Neural cell (in vitro differentiated cells): ENCODE measurements at regions not wholly inside any gene's neighbourhood (a gene's known extent, or its start where the extent isn't known, plus 50 kb on each side); places are given as distances from the start of the nearest gene placed in this dataset.

Source experiments
- CTCF ChIP-seq: fragments of 450-650 bp; IDR thresholded peaks from 2 replicates; pipeline ENCODE4 v1.5.1; 2014; ENCODE audit warnings: antibody characterized with exemption, mild to moderate bottlenecking, moderate library complexity; ENCODE audit not compliant: poor library complexity, severe bottlenecking
- EP300 ChIP-seq: fragments of 450-650 bp; conservative IDR thresholded peaks from 2 replicates; pipeline ENCODE4 v1.6.1; 2014; ENCODE audit warnings: antibody characterized with exemption, mild to moderate bottlenecking, moderate library complexity; ENCODE audit not compliant: poor library complexity, severe bottlenecking
- EZH2 ChIP-seq: fragments of 200-600, 300-800 bp; shearing (Covaris generic), sonication (generic); IDR thresholded peaks from 2 replicates; pipeline ENCODE4 v1.6.1; 2014; ENCODE audit warnings: antibody characterized with exemption, low read length, borderline replicate concordance, mild to moderate bottlenecking; ENCODE audit not compliant: insufficient read depth, poor library complexity, severe bottlenecking
- POLR2AphosphoS5 ChIP-seq: IDR thresholded peaks from 2 replicates; pipeline ENCODE4 v1.6.1; 2012
- RAD21 ChIP-seq: fragments of 450-650 bp; conservative IDR thresholded peaks from 2 replicates; pipeline ENCODE4 v1.6.1; 2014; ENCODE audit warnings: antibody characterized with exemption, mild to moderate bottlenecking, moderate library complexity
- REST ChIP-seq: IDR thresholded peaks from 2 replicates; pipeline ENCODE4 v1.6.1; 2012; ENCODE audit warnings: borderline replicate concordance
- TAF1 ChIP-seq: IDR thresholded peaks from 2 replicates; pipeline ENCODE4 v1.6.1; 2012; ENCODE audit warnings: low read depth

- TF ChIP-seq CTCF: no peak
- no peak for TF ChIP-seq EP300
- no peak for TF ChIP-seq EZH2
- no peak for TF ChIP-seq POLR2AphosphoS5
- no peak for TF ChIP-seq TAF1
- TF ChIP-seq RAD21: no peak
- TF ChIP-seq REST: no peak
Observed at GRCh38 chr5:145479857-145480256, 355.3 kb downstream of the PRELID2 start.
